Activated CD8-positive, alpha-beta memory T cell treated with anti-CD3 and anti-CD28 coated beads, Interleukin-2, amount 50 U/mL, for 1 hour (primary cell): ENCODE measurements at regions not wholly inside any gene's neighbourhood (a gene's known extent, or its start where the extent isn't known, plus 50 kb on each side); places are given as distances from the start of the nearest gene placed in this dataset.

ENCODE experiments used
- DNase-seq: peaks from one replicate; pipeline ENCODE4 v3.0.0-alpha.2; 2020; ENCODE audit errors: extremely low read depth

GRCh38 chr10:3904419-3904960 lies 119.5 kb upstream of the KLF6 start:
- DNase-seq: no peak

GRCh38 chr10:3902809-3903410 lies 117.9 kb upstream of the KLF6 start:
- DNase-seq: no peak

- no peak for DNase-seq
Measured at GRCh38 chr10:3902054-3902808, 117.2 kb upstream of the KLF6 start.

GRCh38 chr10:3901370-3901769 lies 116.4 kb upstream of the KLF6 start:
- DNase-seq: no peak

GRCh38 chr10:3900391-3900790 lies 115.4 kb upstream of the KLF6 start:
- no peak for DNase-seq

- no peak for DNase-seq
Measured at GRCh38 chr10:3898821-3899220, 113.8 kb upstream of the KLF6 start.

- DNase-seq: no peak
Measured at GRCh38 chr10:3897156-3897555, 112.1 kb upstream of the KLF6 start.

- DNase-seq: no peak
Measured at GRCh38 chr10:3896161-3896560, 111.2 kb upstream of the KLF6 start.

GRCh38 chr10:3895045-3895631 lies 110.1 kb upstream of the KLF6 start:
- no peak for DNase-seq

GRCh38 chr10:3893901-3894563 lies 109.0 kb upstream of the KLF6 start:
- DNase-seq: no peak

GRCh38 chr10:3892440-3893425 lies 107.7 kb upstream of the KLF6 start:
- DNase-seq: no peak

GRCh38 chr10:3891396-3891795 lies 106.4 kb upstream of the KLF6 start:
- no peak for DNase-seq

- no peak for DNase-seq
Measured at GRCh38 chr10:3890602-3891352, 105.8 kb upstream of the KLF6 start.

- DNase-seq: no peak
Measured at GRCh38 chr10:3889961-3890522, 105.0 kb upstream of the KLF6 start.

GRCh38 chr10:3887885-3888476 lies 103.0 kb upstream of the KLF6 start:
- DNase-seq: peak; percentile 55

- no peak for DNase-seq
Measured at GRCh38 chr10:3887404-3887803, 102.4 kb upstream of the KLF6 start.

GRCh38 chr10:3886641-3887251 lies 101.7 kb upstream of the KLF6 start:
- no peak for DNase-seq

- no peak for DNase-seq
Measured at GRCh38 chr10:3886191-3886590, 101.2 kb upstream of the KLF6 start.

- DNase-seq: no peak
Measured at GRCh38 chr10:3882855-3883254, 97.8 kb upstream of the KLF6 start.
